ENCODE measurements at regions not wholly inside any gene's neighbourhood (a gene's known extent, or its start where the extent isn't known, plus 50 kb on each side); places are given as distances from the start of the nearest gene placed in this dataset.
A peak's percentile ranks its signal among the peaks of the same experiment; 100 is the strongest.

DNA sequence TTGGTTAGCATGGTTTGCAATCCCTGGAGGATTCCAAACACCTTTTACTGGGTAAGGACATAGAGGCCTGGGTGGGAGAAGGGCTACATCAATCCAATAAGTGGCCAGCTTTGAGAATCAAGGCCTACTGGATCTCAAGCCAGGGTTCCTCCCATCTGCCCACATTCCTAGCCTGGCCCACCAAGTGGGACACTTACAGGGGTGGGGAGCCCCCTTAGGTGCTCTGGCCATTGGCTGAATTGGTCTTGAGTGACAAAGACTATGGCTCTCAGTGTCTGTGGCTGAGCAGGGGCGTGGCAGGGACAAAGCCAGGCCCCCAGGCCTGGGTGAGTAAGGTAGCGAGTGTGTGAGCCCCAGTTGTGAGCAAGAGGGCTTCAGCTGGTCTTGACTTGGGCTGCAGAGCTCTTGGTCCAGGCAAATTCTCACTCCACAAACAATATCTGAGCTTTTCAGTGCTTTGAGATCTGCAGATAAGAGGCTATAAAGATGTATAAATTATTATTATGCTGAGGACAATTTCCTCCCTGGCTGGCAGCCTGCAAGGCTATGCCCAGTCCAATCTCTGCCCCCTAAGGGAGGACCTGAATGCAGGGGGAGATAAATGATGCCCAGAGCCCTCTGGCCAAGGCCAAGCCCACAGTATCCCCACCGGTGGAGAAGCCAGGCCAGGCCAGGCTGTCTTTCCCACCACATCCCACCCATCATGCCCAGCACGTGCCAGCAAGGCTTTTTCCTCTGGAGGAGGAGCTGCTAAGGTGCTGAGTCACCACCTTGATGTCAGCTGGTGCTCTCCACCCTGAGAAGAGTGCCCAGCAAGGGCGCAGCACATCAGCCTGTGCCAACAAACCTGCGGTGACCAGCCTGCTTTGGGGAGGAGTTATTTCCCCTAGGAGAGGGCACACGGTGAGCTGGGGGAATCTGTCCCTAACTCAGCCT lies 80.7 kb upstream of the DUSP5 start:
- intact Hi-C loops (cut with DNase I): no loop called here
- Histone ChIP-seq H3K9ac (ENCODE audit: low read depth in 2 of 2, low read length in 2 of 2) (no peak overlapping the region), H3K36me3 (no peaks in the 10 kb centered on the region), H3K9me3 (no peaks in the 10 kb centered on the region), H3K4me3 (no peak overlapping the region), H3K27me3 (no peaks in the 10 kb centered on the region), H3K27ac (no peak overlapping the region), H3K4me1 (peaks cover 7% of the 10 kb centered on the region)
- DNase-seq: peak; percentile 74
- TF ChIP-seq, protein P1, sequence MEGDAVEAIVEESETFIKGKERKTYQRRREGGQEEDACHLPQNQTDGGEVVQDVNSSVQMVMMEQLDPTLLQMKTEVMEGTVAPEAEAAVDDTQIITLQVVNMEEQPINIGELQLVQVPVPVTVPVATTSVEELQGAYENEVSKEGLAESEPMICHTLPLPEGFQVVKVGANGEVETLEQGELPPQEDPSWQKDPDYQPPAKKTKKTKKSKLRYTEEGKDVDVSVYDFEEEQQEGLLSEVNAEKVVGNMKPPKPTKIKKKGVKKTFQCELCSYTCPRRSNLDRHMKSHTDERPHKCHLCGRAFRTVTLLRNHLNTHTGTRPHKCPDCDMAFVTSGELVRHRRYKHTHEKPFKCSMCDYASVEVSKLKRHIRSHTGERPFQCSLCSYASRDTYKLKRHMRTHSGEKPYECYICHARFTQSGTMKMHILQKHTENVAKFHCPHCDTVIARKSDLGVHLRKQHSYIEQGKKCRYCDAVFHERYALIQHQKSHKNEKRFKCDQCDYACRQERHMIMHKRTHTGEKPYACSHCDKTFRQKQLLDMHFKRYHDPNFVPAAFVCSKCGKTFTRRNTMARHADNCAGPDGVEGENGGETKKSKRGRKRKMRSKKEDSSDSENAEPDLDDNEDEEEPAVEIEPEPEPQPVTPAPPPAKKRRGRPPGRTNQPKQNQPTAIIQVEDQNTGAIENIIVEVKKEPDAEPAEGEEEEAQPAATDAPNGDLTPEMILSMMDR (IDR thresholded peaks at IDR 0.05): no peak

DNA sequence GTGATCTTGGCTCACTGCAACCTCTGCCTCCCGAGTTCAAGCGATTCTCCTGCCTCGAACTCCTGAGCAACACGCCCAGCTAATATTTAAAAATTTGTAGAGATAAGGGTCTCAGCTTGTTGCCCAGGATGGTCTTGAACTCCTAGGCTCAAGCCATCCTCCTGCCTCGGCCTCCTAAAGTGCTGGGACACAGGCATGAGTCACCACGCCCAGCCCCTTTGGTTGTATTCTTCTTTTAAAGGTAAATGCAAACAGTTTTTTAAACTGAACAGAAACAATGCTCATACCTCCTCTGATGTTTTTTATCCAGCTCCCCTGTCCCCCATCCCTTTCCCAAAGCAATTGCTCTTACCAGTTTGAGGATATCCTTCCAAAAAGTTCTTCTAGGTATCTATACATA lies 79.5 kb upstream of the DUSP5 start:
- Histone ChIP-seq H3K9me3 (no peaks in the 10 kb centered on the region), H3K4me3 (no peak overlapping the region), H3K9ac (ENCODE audit: low read depth in 2 of 2, low read length in 2 of 2) (no peak overlapping the region), H3K36me3 (no peaks in the 10 kb centered on the region), H3K4me1 (peaks cover 7% of the 10 kb centered on the region), H3K27ac (no peak overlapping the region), H3K27me3 (no peaks in the 10 kb centered on the region)
- TF ChIP-seq, protein P1 (IDR thresholded peaks at IDR 0.05): no peak
- intact Hi-C loops (cut with DNase I): no loop called here
- no peak for DNase-seq

DNA sequence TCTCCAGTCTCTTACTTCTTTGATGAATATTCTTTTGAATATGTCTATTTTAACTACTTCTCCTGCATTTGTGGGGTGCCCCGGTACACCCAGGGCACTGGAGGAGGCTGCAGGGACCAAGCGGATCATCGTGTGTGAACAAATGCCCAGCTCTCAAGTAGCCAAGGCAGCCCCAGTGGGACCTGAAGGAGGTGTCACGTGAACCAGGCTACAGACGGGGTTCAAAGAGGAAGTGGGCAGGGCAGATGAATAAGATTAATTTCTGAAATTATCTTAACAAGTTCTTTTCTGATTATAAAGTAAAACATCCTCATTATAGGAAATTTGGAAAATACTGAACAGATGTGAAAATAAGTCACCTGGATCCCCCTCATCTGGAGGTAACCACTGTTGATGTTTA lies 78.4 kb upstream of the DUSP5 start:
- TF ChIP-seq, protein P1 (IDR thresholded peaks at IDR 0.05): no peak
- Histone ChIP-seq H3K4me3 (no peak overlapping the region), H3K27me3 (no peaks in the 10 kb centered on the region), H3K4me1 (peaks cover 7% of the 10 kb centered on the region), H3K36me3 (no peaks in the 10 kb centered on the region), H3K27ac (no peak overlapping the region), H3K9ac (ENCODE audit: low read depth in 2 of 2, low read length in 2 of 2) (no peak overlapping the region), H3K9me3 (no peaks in the 10 kb centered on the region)
- intact Hi-C loops (cut with DNase I): no loop called here
- no peak for DNase-seq

DNA sequence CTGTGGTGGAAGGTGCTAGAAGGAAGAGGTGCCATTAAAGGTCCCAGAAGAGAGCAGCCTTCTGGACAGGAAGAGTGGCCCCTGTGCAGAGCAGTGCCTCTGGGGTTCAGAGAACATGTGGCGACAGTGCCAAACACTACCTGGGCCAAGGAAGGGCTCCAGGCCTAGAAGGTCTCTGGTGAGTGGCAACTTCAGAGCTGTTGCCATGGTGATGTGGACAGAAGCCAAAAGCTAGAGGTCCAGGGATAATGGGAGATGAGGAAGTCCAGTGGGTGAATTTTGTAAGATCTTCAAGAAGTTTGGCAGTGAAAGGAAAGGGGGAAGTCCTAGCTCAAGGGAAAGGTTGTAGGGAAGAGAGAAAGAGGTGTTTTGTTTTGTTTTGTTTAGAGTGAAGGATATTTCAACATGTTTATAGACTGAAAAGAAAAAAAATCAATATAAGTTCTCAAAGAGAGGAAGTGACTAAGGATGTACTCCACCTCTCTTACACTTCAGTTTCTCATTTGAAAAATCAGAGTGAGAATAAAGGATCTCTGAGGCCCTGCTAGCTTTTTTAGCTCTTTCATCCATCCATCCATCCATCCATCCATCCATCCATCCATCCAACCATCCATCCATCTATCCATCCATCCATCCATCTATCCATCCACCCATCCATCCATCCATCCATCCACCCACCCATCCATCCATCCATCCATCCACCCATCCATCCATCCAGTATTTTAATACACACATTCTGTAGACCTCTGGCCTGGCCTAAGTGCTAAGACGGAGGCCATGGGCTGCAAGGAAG lies 77.1 kb upstream of the DUSP5 start:
- intact Hi-C loops (cut with DNase I): no loop called here
- TF ChIP-seq, protein P1 (IDR thresholded peaks at IDR 0.05): no peak
- no peaks in the 10 kb centered on the region for H3K36me3 ChIP-seq

DNA sequence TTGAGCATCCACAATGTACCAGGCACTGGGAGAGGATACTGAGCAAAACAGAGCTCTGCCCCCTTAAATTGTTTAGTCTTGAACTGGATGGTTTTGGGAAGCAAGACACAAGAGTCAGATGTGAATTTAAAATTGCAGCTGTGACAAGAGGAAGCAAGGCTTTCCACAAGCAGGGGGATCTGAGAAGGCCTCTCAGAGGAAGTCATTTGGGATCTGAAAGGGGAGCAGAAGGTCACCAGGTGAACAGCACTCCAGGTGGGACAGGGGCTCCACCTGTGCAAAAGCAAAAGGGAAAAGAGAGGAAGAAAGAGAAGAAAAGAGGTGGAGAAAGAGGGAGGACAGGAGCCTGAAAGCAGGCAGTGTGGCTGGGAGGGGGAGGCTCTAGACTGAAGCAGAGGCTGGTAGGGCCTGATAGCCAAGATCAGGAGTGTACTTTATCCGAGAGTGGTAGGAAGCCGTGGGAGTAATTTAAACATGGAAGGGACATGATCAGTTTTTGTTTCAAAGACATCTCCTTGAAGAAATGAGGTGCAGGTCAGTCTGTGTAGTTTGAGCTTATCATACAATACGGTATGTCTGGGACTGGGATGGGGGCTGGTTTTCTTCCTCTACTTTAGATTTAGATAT lies 76.1 kb upstream of the DUSP5 start:
- DNase-seq: no peak
- no peak overlapping the region for H3K9ac ChIP-seq (ENCODE audit: low read depth in 2 of 2, low read length in 2 of 2)
- H3K36me3 ChIP-seq: no peaks in the 10 kb centered on the region
- peaks cover 7% of the 10 kb centered on the region for H3K4me1 ChIP-seq
- intact Hi-C loops (cut with DNase I): no loop called here
- H3K9me3 ChIP-seq: no peaks in the 10 kb centered on the region
- no peak overlapping the region for H3K27ac ChIP-seq
- no peak overlapping the region for H3K4me3 ChIP-seq
- TF ChIP-seq, protein P1 (IDR thresholded peaks at IDR 0.05): no peak
- H3K27me3 ChIP-seq: no peaks in the 10 kb centered on the region

More for the DNA sequence above, 77.1 kb upstream of the DUSP5 start:
- Histone ChIP-seq H3K9ac (ENCODE audit: low read depth in 2 of 2, low read length in 2 of 2) (no peak overlapping the region), H3K4me3 (no peak overlapping the region), H3K27ac (no peak overlapping the region), H3K4me1 (peaks cover 7% of the 10 kb centered on the region), H3K27me3 (no peaks in the 10 kb centered on the region), H3K9me3 (no peaks in the 10 kb centered on the region)
- peak; percentile 36 for DNase-seq

Measured in colonic mucosa (tissue), 4 donors.